Sigmoid colon (tissue), 4 donors: ENCODE measurements at regions not wholly inside any gene's neighbourhood (a gene's known extent, or its start where the extent isn't known, plus 50 kb on each side); places are given as distances from the start of the nearest gene placed in this dataset.

Experiments used
- CTCF ChIP-seq, 4 experiments: fragments of 450-650 bp in 3 of 4; fragments of 200-600 bp in 1 of 4; IDR thresholded peaks; one replicate each; pipeline ENCODE4 v1.5.1; 2016 to 2019; ENCODE audit warnings: antibody characterized with exemption in 4 of 4, mild to moderate bottlenecking in 3 of 4, moderate library complexity in 2 of 4
- EP300 ChIP-seq, 4 donors: sonication (generic); formaldehyde crosslinking; IDR thresholded peaks; one replicate each; pipeline ENCODE4 v1.6.1; 2017; ENCODE audit warnings: antibody characterized with exemption in 4 of 4
- POLR2A ChIP-seq, 2 donors: fragments of 450-650 bp; IDR thresholded peaks; one replicate each; pipeline ENCODE4 v1.6.1; 2016; ENCODE audit warnings: antibody characterized with exemption in 2 of 2, mild to moderate bottlenecking in 2 of 2, moderate library complexity in 2 of 2

GRCh38 chr14:45381091-45381490, 128.1 kb upstream of the MIS18BP1 start:
- TF ChIP-seq CTCF (IDR thresholded peaks at IDR 0.05) = no peak
- TF ChIP-seq EP300 (IDR thresholded peaks at IDR 0.05) = no peak
- TF ChIP-seq POLR2A (IDR thresholded peaks at IDR 0.05) = no peak
